CD4-positive, alpha-beta memory T cell (primary cell): ENCODE measurements at regions not wholly inside any gene's neighbourhood (a gene's known extent, or its start where the extent isn't known, plus 50 kb on each side); places are given as distances from the start of the nearest gene placed in this dataset.
"Not testable (repeated sequence)": the region's sequence is repeated elsewhere in the genome, so short reads cannot be mapped to it uniquely, and the experiment has no call there.

Experiments used
- CTCF ChIA-PET: fragments of 350-600 bp; sonication (Branson Sonifier 250); formaldehyde crosslinking; loops from one replicate; lab custom pipeline; 2021; ENCODE audit warnings: inconsistent platforms; ENCODE audit not compliant: partially characterized antibody; lab: Charles Lee
- POLR2A ChIA-PET: fragments of 350-600 bp; sonication (Branson Sonifier 250); formaldehyde crosslinking; loops from one replicate; lab custom pipeline; 2021; ENCODE audit not compliant: partially characterized antibody; lab: Charles Lee
- DNase-seq, 5 donors: peaks; one replicate each; pipeline versions ENCODE4 v3.0.0 to v3.0.0-alpha.2; 2020 to 2022; ENCODE audit warnings: mixed read lengths in 1 of 5
- H3K27ac ChIP-seq: one replicate; pipeline ENCODE4 v1.7.0; 2013; ENCODE audit warnings: low read depth, low read length
- H3K27me3 ChIP-seq: 2 replicates; pipeline ENCODE4 v1.7.0; 2013; ENCODE audit warnings: mild to moderate bottlenecking, low read length, moderate library complexity; ENCODE audit not compliant: insufficient read depth
- H3K36me3 ChIP-seq: 2 replicates; pipeline ENCODE4 v1.7.0; 2013; ENCODE audit warnings: mild to moderate bottlenecking, low read length, moderate library complexity; ENCODE audit not compliant: insufficient read depth
- H3K4me1 ChIP-seq: 2 replicates; pipeline ENCODE4 v1.7.0; 2013; ENCODE audit warnings: mild to moderate bottlenecking, low read length, moderate library complexity; ENCODE audit not compliant: insufficient read depth
- H3K4me3 ChIP-seq, 2 donors: one replicate each; pipeline ENCODE4 v1.7.0; 2013; ENCODE audit warnings: low read length in 2 of 2, mild to moderate bottlenecking in 1 of 2
- H3K9me3 ChIP-seq, 2 donors: one replicate each; pipeline ENCODE4 v1.7.0; 2013; ENCODE audit warnings: low read length in 2 of 2, control low read depth in 1 of 2; ENCODE audit not compliant: control insufficient read depth in 1 of 2
- H3K27ac Mint-ChIP-seq, 7 donors: one replicate each; pipeline ENCODE4 v1.8.0; 2020 to 2021; ENCODE audit warnings: mixed read lengths in 7 of 7, mild to moderate bottlenecking in 6 of 7, inconsistent platforms in 3 of 7, moderate library complexity in 3 of 7
- H3K27me3 Mint-ChIP-seq, 2 donors: one replicate each; pipeline ENCODE4 v1.8.0; 2020 to 2021; ENCODE audit warnings: mixed read lengths in 2 of 2
- H3K36me3 Mint-ChIP-seq, 2 donors: one replicate each; pipeline ENCODE4 v1.8.0; 2020 to 2021; ENCODE audit warnings: mixed read lengths in 2 of 2, inconsistent platforms in 1 of 2, mild to moderate bottlenecking in 1 of 2
- H3K4me1 Mint-ChIP-seq, 4 donors: one replicate each; pipeline ENCODE4 v1.8.0; 2020 to 2021; ENCODE audit warnings: mixed read lengths in 4 of 4, mild to moderate bottlenecking in 1 of 4
- H3K4me3 Mint-ChIP-seq, 8 donors: one replicate each; pipeline ENCODE4 v1.8.0; 2020 to 2021; ENCODE audit warnings: mixed read lengths in 8 of 8, mild to moderate bottlenecking in 7 of 8, moderate library complexity in 6 of 8, inconsistent platforms in 3 of 8
- H3K9me3 Mint-ChIP-seq, 8 donors: one replicate each; pipeline ENCODE4 v1.8.0; 2020 to 2021; ENCODE audit warnings: mixed read lengths in 8 of 8, mild to moderate bottlenecking in 5 of 8, inconsistent platforms in 3 of 8, moderate library complexity in 1 of 8
- intact Hi-C: fragments of 100-400 bp; cut with micrococcal nuclease; formaldehyde crosslinking; loops from one replicate; pipeline ENCODE4 v1.15.1; 2023

DNA sequence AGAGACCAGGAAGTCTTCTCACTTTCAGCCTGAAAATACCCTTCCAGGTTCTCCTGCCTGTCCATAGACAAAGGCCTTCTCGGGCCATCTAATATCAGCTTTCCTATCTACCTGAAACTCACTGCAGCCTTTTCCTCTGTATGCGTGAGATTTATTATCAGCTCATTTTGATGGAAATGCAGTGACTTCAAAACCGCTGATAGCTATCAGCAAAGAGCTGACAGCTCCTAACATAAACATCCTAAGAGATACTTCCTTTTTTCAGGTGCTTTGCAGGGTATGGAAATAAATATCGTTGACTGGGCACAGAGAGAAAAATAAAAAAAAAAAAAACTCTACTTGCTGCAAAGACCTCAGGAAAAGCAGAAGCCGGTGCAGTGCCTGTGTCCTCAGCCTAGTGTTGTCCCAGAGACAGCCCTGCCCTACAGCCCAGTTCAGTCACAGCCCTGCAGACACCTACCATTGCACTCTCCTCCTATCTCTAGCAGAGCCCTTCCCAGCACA, 215.0 kb upstream of the EGLN3 start:
- H3K9me3 Mint-ChIP-seq: peaks cover 0 to 2% (median 0%) of the 10 kb centered on the region in 8 donors
- Histone ChIP-seq H3K4me1 (peaks cover 8% of the 10 kb centered on the region), H3K27ac (no peak overlapping the region), H3K4me3 (no peak overlapping the region), H3K9me3 (no peaks in the 10 kb centered on the region), H3K27me3 (no peaks in the 10 kb centered on the region), H3K36me3 (no peaks in the 10 kb centered on the region)
- peaks cover 5 to 19% (median 8%) of the 10 kb centered on the region in 4 donors for H3K4me1 Mint-ChIP-seq
- H3K27me3 Mint-ChIP-seq: no peaks in the 10 kb centered on the region
- intact Hi-C loops: no loop called here
- no peak overlapping the region for H3K4me3 Mint-ChIP-seq
- ChIA-PET CTCF (interaction anchor here (1.0 to 1.2 kb wide), 2 partner anchors 8 to 15 kb away, joined by 3 to 4 read pairs; no protein-coding TSS in a partner anchor), POLR2A (no interaction called here)
- DNase-seq: no peak
- peak overlapping the region in 1 of 7 donors; percentile 54 for H3K27ac Mint-ChIP-seq
- no peaks in the 10 kb centered on the region for H3K36me3 Mint-ChIP-seq

DNA sequence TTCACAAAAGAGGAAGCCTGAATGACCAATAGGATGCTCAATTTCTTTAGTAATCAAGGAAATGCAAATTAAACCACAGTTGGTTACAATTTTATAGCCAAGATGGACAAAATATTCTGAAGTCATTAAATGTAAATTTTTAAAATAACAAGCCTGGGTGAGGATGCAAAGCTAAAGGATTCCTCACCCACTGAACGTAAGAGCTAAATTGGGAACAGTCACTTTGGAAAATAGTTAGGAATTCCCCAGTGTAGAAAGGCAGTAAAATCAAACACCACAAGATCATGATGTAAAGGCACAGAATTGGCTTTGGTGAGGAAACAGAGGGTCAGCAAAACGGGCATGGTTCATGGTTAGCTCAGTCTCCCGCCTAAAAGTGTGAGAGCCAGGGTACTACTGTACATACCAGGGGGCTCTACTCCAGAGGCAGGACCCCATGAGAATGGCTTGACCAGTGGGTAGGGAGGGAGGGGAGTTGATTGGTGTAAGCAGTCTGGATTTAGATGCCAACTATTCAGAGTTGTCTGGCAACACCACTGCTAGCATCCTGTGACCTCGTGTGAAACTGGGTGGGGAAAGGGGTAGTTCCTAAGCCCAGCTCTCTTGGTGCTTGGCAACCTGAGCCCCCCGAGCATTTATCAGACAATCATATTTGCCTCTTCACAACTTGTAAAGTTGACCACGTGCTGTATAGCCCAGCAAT, 213.4 kb upstream of the EGLN3 start:
- Mint-ChIP-seq H3K27me3 (peaks cover 0 to 1% of the 10 kb centered on the region in 2 donors), H3K36me3 (no peaks in the 10 kb centered on the region), H3K27ac (no peak overlapping the region), H3K9me3 (peaks cover 0 to 2% (median 0%) of the 10 kb centered on the region in 8 donors), H3K4me1 (peaks cover 5 to 19% (median 10%) of the 10 kb centered on the region in 4 donors), H3K4me3 (no peak overlapping the region)
- CTCF ChIA-PET: interaction anchor here (0.6 to 1.2 kb wide), 2 partner anchors 17 to 81 kb away, joined by 3 to 4 read pairs; no protein-coding TSS in a partner anchor
- intact Hi-C loops: no loop called here
- Histone ChIP-seq H3K4me3 (no peak overlapping the region), H3K36me3 (no peaks in the 10 kb centered on the region), H3K9me3 (no peaks in the 10 kb centered on the region), H3K4me1 (peaks cover 12% of the 10 kb centered on the region), H3K27ac (no peak overlapping the region), H3K27me3 (no peaks in the 10 kb centered on the region)
- POLR2A ChIA-PET: no interaction called here
- no peak for DNase-seq

DNA sequence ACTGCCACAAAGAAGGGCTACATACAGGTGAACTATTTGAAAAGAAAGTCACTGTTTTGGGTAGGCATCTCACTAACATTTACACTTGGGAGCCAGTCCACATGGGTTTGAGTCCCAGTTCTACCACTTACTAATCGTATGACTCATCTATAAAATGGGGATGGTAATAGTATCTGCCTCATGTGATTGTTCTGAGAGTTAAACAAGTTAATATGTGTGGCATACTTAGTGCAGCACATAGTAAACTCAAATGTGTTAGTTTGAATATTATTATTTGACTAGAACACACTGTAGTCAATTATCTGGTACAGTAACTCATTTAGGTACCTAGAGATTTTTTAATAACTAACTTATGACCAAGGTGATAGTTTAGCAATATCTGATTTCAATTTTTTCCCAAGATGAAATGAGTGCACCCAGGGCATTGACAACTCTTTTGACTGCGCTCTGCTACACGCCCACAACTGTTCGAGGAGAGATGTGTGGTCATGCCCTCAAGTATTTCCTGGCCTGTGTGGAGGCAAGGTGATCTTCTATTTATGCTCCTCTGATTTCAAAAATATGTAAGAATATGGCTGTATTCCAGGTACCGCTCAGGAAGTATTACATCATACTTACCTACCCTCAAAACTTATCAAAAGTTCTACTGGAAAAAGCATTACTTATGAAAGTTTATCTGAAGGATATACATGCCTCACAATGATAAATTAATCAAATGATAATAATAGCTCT, 210.6 kb upstream of the EGLN3 start:
- H3K27ac Mint-ChIP-seq: peak overlapping the region in 2 of 7 donors; percentile 14 to 58
- ChIA-PET POLR2A (no interaction called here), CTCF (no interaction called here)
- H3K36me3 ChIP-seq: no peaks in the 10 kb centered on the region
- peak in 2 of 5 donors; percentile 1 to 2 for DNase-seq
- H3K4me3 ChIP-seq: no peak overlapping the region
- H3K4me1 ChIP-seq: peaks cover 12% of the 10 kb centered on the region
- no peaks in the 10 kb centered on the region for H3K9me3 ChIP-seq
- H3K27ac ChIP-seq: no peak overlapping the region
- H3K36me3 Mint-ChIP-seq: no peaks in the 10 kb centered on the region
- peaks cover 0 to 1% of the 10 kb centered on the region in 2 donors for H3K27me3 Mint-ChIP-seq
- no peaks in the 10 kb centered on the region for H3K9me3 Mint-ChIP-seq
- peak overlapping the region in 2 of 8 donors; percentile 2 to 12 for H3K4me3 Mint-ChIP-seq
- H3K27me3 ChIP-seq: no peaks in the 10 kb centered on the region
- peaks cover 5 to 19% (median 10%) of the 10 kb centered on the region in 4 donors for H3K4me1 Mint-ChIP-seq
- intact Hi-C loops: no loop called here

DNA sequence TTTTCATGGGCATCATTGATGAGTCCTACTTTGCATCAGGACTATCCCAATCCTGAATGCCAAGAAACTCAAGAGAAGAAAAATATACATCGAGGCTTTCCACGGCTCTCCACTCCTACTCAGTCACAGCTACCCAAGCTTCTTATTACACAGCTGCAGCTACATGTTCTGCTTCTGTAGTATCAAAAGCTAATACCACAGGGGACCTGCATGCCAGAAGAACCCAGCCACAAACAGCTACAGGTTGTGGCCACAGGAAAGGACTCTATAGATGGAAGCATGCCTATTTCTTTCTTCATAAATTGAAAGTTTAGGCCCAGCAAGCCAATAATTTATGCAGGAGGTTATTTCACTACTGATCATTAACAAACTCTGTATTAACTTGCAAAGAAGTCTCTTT, 209.7 kb upstream of the EGLN3 start:
- Mint-ChIP-seq H3K4me1 (peaks cover 5 to 11% (median 9%) of the 10 kb centered on the region in 4 donors), H3K36me3 (no peaks in the 10 kb centered on the region), H3K27ac (peak overlapping the region in 1 of 7 donors; percentile 56), H3K27me3 (peaks cover 0 to 1% of the 10 kb centered on the region in 2 donors), H3K4me3 (no peak overlapping the region), H3K9me3 (no peaks in the 10 kb centered on the region)
- POLR2A ChIA-PET: no interaction called here
- intact Hi-C loops: no loop called here
- Histone ChIP-seq H3K27ac (no peak overlapping the region), H3K36me3 (no peaks in the 10 kb centered on the region), H3K4me3 (no peak overlapping the region), H3K27me3 (no peaks in the 10 kb centered on the region), H3K4me1 (peaks cover 12% of the 10 kb centered on the region), H3K9me3 (no peaks in the 10 kb centered on the region)
- CTCF ChIA-PET: no interaction called here
- DNase-seq: no peak

DNA sequence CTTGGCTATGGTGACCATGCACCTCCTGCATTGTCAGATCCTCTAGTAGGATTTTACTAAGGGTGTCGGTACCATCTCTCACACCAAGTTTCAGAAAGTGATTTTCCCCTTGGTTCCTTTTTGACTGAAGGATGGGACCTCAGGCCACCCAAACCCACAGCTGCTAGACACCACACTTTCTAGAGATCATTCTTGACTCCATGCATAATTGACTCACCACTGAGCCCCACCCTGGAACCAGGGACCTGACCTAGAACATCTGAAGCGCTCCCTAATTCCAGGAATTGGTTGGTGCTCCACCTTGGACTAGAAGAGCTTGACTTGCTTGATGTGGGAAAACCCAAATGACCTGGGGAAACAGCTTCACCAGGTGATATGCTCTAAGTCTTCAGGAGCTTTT, 206.8 kb upstream of the EGLN3 start:
- intact Hi-C loops: no loop called here
- POLR2A ChIA-PET: no interaction called here

DNA sequence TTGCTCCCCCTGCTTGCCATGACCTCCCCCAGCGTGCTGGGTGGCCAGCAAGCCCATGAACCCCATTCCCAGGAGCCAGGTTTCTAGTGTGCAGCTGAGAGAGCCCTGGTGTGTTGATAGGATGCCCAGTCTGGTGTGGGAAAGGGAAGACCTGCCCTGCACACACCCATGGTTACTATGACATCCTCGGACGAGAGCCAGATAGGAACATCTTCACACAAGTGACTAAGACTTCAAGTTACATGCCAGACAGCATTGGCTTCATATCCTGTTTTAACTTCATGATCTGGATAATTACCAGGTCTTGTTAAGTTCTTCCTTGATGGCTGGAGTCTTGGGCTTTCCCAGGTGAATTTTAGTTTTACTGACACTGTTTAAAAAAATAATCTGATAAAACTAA, 196.6 kb upstream of the EGLN3 start:
- H3K4me3 Mint-ChIP-seq: no peak overlapping the region
- H3K4me3 ChIP-seq: no peak overlapping the region
- H3K27ac Mint-ChIP-seq: no peak overlapping the region
- intact Hi-C loops: no loop called here
- no peak overlapping the region for H3K27ac ChIP-seq
- H3K9me3 Mint-ChIP-seq: peaks cover 0 to 31% (median 11%) of the 10 kb centered on the region in 8 donors
- H3K4me1 ChIP-seq: no peaks in the 10 kb centered on the region
- DNase-seq: no peak
- ChIA-PET POLR2A (no interaction called here), CTCF (no interaction called here)
- no peaks in the 10 kb centered on the region for H3K27me3 Mint-ChIP-seq
- H3K27me3 ChIP-seq: no peaks in the 10 kb centered on the region
- H3K36me3 Mint-ChIP-seq: no peaks in the 10 kb centered on the region
- no peaks in the 10 kb centered on the region for H3K36me3 ChIP-seq
- H3K9me3 ChIP-seq: no peaks in the 10 kb centered on the region
- H3K4me1 Mint-ChIP-seq: no peaks in the 10 kb centered on the region

More for the DNA sequence above, 206.8 kb upstream of the EGLN3 start:
- Mint-ChIP-seq H3K4me3 (no peak overlapping the region), H3K4me1 (peaks cover 5 to 11% (median 7%) of the 10 kb centered on the region in 4 donors), H3K36me3 (no peaks in the 10 kb centered on the region), H3K9me3 (peaks cover 0 to 2% (median 0%) of the 10 kb centered on the region in 8 donors), H3K27me3 (peaks cover 0 to 1% of the 10 kb centered on the region in 2 donors), H3K27ac (no peak overlapping the region)
- Histone ChIP-seq H3K27ac (no peak overlapping the region), H3K4me3 (no peak overlapping the region), H3K4me1 (peaks cover 12% of the 10 kb centered on the region), H3K9me3 (no peaks in the 10 kb centered on the region), H3K36me3 (no peaks in the 10 kb centered on the region), H3K27me3 (no peaks in the 10 kb centered on the region)
- CTCF ChIA-PET: no interaction called here
- DNase-seq: no peak

DNA sequence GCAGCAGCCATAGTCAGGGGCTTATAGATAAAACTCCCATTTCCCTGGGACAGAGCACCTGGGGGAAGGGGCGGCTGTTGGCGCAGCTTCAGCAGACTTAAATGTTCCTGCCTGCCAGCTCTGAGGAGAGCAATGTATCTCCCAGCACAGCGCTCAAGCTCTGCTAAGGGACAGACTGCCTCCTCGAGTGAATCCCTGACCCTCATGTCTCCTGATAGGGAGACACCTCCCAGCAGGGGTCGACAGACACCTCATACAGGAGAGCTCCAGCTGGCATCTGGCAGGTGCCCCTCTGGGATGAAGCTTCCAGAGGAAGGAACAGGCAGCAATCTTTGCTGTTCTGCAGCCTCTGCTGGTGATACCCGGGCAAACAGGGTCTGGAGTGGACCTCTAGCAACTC, 189.3 kb upstream of the EGLN3 start:
- H3K36me3 Mint-ChIP-seq, POLR2A ChIA-PET, H3K27ac Mint-ChIP-seq, H3K27me3 Mint-ChIP-seq, H3K36me3 ChIP-seq, H3K9me3 ChIP-seq, H3K4me3 ChIP-seq, H3K27me3 ChIP-seq, H3K27ac ChIP-seq, H3K4me1 ChIP-seq, H3K4me3 Mint-ChIP-seq, H3K4me1 Mint-ChIP-seq, intact Hi-C loops, DNase-seq, CTCF ChIA-PET: not testable (repeated sequence)
- H3K9me3 Mint-ChIP-seq: peaks cover 8 to 39% (median 14%) of the 10 kb centered on the region in 8 donors
